Vagina (tissue), 2 donors: ENCODE measurements at regions not wholly inside any gene's neighbourhood (a gene's known extent, or its start where the extent isn't known, plus 50 kb on each side); places are given as distances from the start of the nearest gene placed in this dataset.
"Not testable (repeated sequence)": the region's sequence is repeated elsewhere in the genome, so short reads cannot be mapped to it uniquely, and the experiment has no call there.

ENCODE experiments used
- DNase-seq, 2 donors: peaks; one replicate each; pipeline ENCODE4 v3.0.0-alpha.2; 2017; ENCODE audit errors: extremely low spot score in 2 of 2
- H3K27ac ChIP-seq: fragments of 200-600 bp; sonication (generic); one replicate; pipeline ENCODE4 v1.5.1; 2019
- H3K27me3 ChIP-seq: fragments of 200-600 bp; sonication (generic); one replicate; pipeline ENCODE4 v1.5.1; 2019
- H3K36me3 ChIP-seq, 2 donors: fragments of 200-600 bp; sonication (generic); one replicate each; pipeline ENCODE4 v1.5.1; 2017 to 2019
- H3K4me1 ChIP-seq: fragments of 200-600 bp; sonication (generic); one replicate; pipeline ENCODE4 v1.5.1; 2019
- H3K4me3 ChIP-seq, 2 donors: fragments of 200-600 bp; sonication (generic); 1 replicate in 1 of 2; 2 replicates in 1 of 2; pipeline ENCODE4 v1.5.1; 2016 to 2019
- H3K9me3 ChIP-seq: fragments of 200-600 bp; sonication (generic); one replicate; pipeline ENCODE4 v1.5.1; 2019
- POLR2A ChIP-seq, 2 donors: fragments of 450-650 bp; IDR thresholded peaks; one replicate each; pipeline ENCODE4 v1.6.1; 2017; ENCODE audit warnings: antibody characterized with exemption in 2 of 2, mild to moderate bottlenecking in 2 of 2, moderate library complexity in 2 of 2
- POLR2AphosphoS5 ChIP-seq, 2 donors: sonication (generic); formaldehyde crosslinking; IDR thresholded peaks; one replicate each; pipeline ENCODE4 v1.9.0; 2017; ENCODE audit warnings: antibody characterized with exemption in 2 of 2, mild to moderate bottlenecking in 2 of 2, low read depth in 1 of 2; ENCODE audit not compliant: insufficient read depth in 1 of 2
- intact Hi-C: fragments of 100-400 bp; cut with DNase I; formaldehyde crosslinking; loops from one replicate; pipeline ENCODE4 v1.15.1; 2023
- TF ChIP-seq, protein P1 (sequence below), 3 experiments: fragments of 450-650 bp in 2 of 3; fragments of 200-600 bp in 1 of 3; sonication (generic) in 1 of 3; IDR thresholded peaks; one replicate each; pipeline ENCODE4 v1.5.1; 2017 to 2019; ENCODE audit warnings: antibody characterized with exemption in 3 of 3, mild to moderate bottlenecking in 2 of 3, moderate library complexity in 2 of 3

DNA sequence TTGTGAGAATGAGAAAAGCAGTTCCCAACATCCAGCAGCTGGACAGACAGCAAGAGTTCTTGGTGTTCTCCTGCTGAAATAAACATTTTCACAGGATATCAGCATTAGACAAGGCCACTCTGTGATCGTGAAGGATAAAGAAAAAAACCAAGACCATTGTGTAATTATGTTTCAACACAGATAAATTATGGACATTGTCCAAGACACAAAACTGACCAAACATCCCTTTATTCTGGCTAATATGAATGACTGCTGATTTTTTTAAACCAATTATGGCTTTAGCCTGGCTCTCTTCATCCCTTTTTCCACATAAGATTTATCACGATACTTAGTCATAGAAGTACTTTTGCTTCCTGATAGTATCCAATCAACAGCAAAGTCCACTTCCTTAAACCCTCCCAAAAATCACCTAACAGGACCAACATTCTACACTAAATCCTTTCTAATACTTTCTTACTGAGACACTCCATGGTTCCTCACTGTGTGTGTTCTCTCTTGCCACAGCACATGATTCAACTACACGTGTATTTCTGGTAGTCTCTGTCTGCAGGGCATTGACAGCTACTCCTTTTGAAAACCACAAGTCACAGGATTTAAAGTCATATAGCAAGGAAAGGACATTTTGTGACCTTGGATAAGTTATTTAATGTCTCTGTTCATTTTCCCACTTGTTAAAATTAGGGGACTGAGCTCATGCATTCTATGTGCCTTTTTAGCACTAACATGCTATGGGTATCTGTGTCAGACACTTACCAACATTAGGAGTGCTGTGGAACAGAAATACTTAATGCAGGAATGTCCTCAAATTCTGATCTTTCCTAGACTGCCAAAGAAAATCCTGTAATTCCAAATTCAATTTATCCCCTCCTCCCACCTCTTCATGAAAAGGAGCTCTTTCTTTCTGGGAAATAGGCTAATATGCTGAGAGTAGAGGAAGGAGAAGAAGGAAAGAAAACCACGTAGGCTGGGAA is 137.2 kb upstream of the PGRMC2 start:
- TF ChIP-seq POLR2AphosphoS5 (IDR thresholded peaks at IDR 0.05; ENCODE audit: insufficient read depth in 1 of 2, low read depth in 1 of 2) (peak in 1 of 2 donors; percentile 21), POLR2A (IDR thresholded peaks at IDR 0.05) (no peak)
- H3K4me1 ChIP-seq, result no peaks in the 10 kb centered on the region
- no peaks in the 10 kb centered on the region for H3K27me3 ChIP-seq
- no peaks in the 10 kb centered on the region for H3K9me3 ChIP-seq
- intact Hi-C loops, result loop anchor here (2.0 kb wide), 1 partner anchor 30 kb away; no protein-coding TSS in a partner anchor
- H3K27ac ChIP-seq, result peak overlapping the region; percentile 0
- DNase-seq, result no peak
- no peak overlapping the region for H3K4me3 ChIP-seq
- no peaks in the 10 kb centered on the region for H3K36me3 ChIP-seq

DNA sequence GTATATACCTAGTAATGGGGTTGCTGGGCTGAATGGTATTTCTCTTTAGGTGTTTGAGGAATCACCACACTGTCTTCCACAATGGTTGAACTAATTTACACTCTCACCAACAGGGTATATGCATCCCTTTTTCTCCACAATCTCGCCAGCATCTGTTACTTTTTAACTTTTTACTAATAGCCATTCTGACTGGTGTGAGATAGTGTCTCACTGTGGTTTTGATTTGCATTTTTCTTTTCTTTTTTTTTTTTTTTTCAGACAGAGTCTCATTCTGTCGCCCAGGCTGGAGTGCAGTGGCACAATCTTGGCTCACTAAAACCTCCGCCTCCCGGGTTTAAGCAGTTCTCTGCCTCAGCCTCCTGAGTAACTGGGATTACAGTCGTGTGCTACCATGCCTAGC is 134.7 kb upstream of the PGRMC2 start:
- H3K36me3 ChIP-seq, H3K27me3 ChIP-seq, DNase-seq, intact Hi-C loops, H3K27ac ChIP-seq, H3K4me1 ChIP-seq, H3K9me3 ChIP-seq, H3K4me3 ChIP-seq: not testable (repeated sequence)

DNA sequence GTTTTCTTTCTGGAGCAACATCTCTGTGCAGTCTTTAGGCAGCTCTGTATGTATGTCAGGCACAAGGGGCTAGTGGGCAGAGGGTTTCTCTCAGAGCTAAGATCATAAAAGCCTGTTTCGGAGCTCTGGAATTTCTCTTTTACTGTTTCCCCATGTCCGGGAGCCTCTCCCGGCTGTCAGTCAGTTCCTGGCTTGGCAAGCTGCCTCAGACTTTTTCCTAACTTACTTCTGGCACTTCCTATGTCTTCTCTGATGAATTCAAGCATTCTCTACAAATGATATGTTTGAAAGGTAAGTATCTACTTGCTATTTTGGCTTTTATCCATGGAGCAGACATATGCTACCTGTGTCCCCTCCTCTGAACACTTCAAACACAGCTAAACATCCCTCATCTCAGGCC is 129.3 kb upstream of the PGRMC2 start:
- Histone ChIP-seq H3K27ac (no peak overlapping the region), H3K9me3 (no peaks in the 10 kb centered on the region), H3K36me3 (no peaks in the 10 kb centered on the region), H3K4me3 (no peak overlapping the region), H3K4me1 (no peaks in the 10 kb centered on the region), H3K27me3 (no peaks in the 10 kb centered on the region)
- DNase-seq, result no peak
- TF ChIP-seq, protein P1, sequence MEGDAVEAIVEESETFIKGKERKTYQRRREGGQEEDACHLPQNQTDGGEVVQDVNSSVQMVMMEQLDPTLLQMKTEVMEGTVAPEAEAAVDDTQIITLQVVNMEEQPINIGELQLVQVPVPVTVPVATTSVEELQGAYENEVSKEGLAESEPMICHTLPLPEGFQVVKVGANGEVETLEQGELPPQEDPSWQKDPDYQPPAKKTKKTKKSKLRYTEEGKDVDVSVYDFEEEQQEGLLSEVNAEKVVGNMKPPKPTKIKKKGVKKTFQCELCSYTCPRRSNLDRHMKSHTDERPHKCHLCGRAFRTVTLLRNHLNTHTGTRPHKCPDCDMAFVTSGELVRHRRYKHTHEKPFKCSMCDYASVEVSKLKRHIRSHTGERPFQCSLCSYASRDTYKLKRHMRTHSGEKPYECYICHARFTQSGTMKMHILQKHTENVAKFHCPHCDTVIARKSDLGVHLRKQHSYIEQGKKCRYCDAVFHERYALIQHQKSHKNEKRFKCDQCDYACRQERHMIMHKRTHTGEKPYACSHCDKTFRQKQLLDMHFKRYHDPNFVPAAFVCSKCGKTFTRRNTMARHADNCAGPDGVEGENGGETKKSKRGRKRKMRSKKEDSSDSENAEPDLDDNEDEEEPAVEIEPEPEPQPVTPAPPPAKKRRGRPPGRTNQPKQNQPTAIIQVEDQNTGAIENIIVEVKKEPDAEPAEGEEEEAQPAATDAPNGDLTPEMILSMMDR (IDR thresholded peaks at IDR 0.05), result no peak
- TF ChIP-seq POLR2A (IDR thresholded peaks at IDR 0.05) (no peak), POLR2AphosphoS5 (IDR thresholded peaks at IDR 0.05; ENCODE audit: insufficient read depth in 1 of 2, low read depth in 1 of 2) (no peak)
- intact Hi-C loops, result no loop called here

DNA sequence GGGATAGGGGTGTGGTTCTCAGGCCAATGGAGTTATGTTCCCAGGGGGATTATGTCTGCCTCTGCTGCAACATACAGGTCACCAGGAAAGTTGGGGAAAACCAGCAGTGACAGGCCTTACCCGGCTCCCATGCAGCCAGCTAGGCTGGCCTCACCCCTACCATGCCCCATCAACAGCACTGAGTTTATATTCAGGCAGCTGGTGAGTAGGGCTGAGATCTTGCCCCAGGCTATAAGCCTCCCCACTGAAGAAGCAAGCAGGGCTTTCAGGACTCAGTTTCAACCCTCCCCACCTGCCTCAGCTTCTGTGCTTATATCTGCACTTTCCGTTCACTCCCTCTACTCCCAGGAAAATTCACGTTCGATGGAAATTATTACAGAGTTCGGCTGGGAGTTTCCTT is 122.4 kb upstream of the PGRMC2 start:
- TF ChIP-seq POLR2AphosphoS5 (IDR thresholded peaks at IDR 0.05; ENCODE audit: insufficient read depth in 1 of 2, low read depth in 1 of 2) (no peak), POLR2A (IDR thresholded peaks at IDR 0.05) (no peak)
- TF ChIP-seq, protein P1 (IDR thresholded peaks at IDR 0.05), result no peak
- H3K4me1 ChIP-seq, result no peaks in the 10 kb centered on the region

DNA sequence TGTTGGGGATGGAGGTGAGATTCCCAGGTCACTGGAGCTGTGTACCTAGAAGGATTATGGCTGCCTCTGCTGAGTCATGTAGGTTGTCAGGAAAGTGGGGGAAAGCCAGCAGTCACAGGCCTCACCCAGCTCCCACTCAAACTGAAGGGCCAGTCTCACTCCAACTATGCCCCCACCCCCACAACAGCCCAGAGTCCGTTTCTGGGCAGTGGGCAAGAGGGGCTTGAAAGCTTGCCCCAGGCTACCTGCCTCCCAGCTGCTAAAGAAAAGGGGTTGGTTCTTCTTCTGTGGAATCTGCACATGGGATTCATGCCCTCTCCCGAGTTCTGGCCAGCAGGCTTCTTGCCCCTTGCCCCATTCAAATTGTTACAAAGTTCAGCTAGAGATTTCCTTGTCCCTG is 116.0 kb upstream of the PGRMC2 start:
- intact Hi-C loops, result no loop called here
- no peak overlapping the region for H3K4me3 ChIP-seq

More for the DNA sequence above, 122.4 kb upstream of the PGRMC2 start:
- intact Hi-C loops, result no loop called here
- Histone ChIP-seq H3K9me3 (no peaks in the 10 kb centered on the region), H3K27me3 (no peaks in the 10 kb centered on the region), H3K4me3 (no peak overlapping the region), H3K27ac (no peak overlapping the region), H3K36me3 (no peaks in the 10 kb centered on the region)
- DNase-seq, result no peak

More for the DNA sequence above, 116.0 kb upstream of the PGRMC2 start:
- TF ChIP-seq POLR2A (IDR thresholded peaks at IDR 0.05), result no peak
- TF ChIP-seq POLR2AphosphoS5 (IDR thresholded peaks at IDR 0.05; ENCODE audit: insufficient read depth in 1 of 2, low read depth in 1 of 2), result no peak
- TF ChIP-seq, protein P1 (IDR thresholded peaks at IDR 0.05), result no peak
- DNase-seq, result no peak
- H3K27me3 ChIP-seq, result no peaks in the 10 kb centered on the region
- H3K9me3 ChIP-seq, result no peaks in the 10 kb centered on the region
- no peaks in the 10 kb centered on the region for H3K4me1 ChIP-seq
- H3K27ac ChIP-seq, result no peak overlapping the region
- H3K36me3 ChIP-seq, result no peaks in the 10 kb centered on the region
